Stimulated activated CD4-positive, alpha-beta T cell treated with anti-CD3 and anti-CD28 coated beads, Interleukin-4, amount 100 ng/mL, for 48 hours (primary cell): ENCODE measurements at regions not wholly inside any gene's neighbourhood (a gene's known extent, or its start where the extent isn't known, plus 50 kb on each side); places are given as distances from the start of the nearest gene placed in this dataset.
"Not testable (repeated sequence)": the region's sequence is repeated elsewhere in the genome, so short reads cannot be mapped to it uniquely, and the experiment has no call there.

ENCODE experiments used
- DNase-seq, 2 donors: peaks; one replicate each; pipeline ENCODE4 v3.0.0-alpha.2; 2020; ENCODE audit warnings: low read depth in 2 of 2

DNA sequence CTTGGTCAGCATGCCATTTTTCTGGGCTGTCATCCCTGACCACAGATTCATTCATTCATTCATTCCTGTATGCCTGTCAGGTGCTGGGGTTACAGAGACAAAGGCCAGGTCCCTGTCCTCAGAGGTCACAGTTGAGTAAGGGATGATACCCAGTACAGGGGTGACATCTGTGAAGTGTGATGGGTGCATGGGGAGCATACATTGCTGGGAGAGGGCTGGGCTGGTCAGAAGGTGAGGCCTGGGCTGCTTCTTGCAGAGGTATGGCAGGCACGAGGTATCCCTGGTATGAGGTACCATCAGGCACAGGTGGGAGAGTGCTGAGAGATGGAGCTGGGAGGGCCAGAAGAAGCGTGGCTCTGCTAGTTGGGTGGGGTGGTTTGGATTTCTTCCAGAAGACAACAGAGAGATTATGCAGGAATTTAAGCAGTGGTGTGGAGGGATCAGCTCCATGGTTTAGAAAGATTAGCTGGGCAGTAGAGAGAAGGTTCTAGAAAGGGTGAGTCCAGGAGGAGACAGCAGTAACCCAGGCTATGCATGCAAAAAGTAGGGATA lies 181.9 kb upstream of the HAAO start:
- DNase-seq = no peak

DNA sequence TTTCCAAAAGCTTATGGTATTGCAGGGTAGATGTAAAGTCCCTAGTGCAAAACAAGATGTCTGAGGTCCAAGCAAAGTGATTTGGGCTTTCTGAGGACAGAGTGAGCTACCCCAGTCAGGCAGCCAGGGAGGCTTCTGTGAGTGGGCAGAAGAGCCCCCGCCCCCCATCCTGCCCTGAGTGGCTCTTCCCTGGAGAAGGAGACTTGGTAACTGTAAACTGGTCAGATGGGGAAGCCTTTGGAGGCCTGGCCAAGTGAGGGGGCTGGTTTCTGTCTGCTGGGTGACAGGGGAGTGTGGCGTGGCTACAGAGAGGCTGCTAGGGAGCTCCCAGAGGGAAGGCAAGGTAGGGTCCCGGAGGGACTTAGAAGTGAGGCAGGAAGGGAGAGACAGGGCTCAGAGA lies 181.3 kb upstream of the HAAO start:
- DNase-seq = no peak

DNA sequence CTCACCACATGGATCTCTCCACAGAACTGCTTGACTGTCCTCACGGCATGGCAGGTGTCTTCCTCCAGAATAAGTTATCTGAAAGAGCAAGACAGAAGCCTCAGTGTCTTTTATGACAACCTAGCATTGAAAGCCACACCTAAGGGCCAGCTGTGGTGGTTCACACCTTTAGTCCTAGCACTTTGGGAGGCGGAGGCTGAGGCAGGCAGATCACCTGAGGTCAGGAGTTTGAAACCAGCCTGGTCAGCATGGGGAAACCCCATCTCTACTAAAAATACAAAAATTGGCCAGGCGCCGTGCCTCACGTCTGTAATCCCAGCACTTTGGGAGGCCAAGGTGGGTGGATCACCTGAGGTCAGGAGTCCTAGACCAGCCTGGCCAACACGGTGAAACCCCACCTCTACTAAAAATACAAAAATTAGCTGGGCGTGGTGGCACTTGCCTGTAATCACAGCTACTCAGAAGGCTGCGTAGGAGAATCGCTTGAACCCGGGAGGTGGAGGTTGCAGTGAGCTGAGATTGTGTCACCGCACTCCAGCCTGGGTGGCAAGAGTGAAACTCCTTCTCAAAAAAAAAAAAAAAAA lies 180.6 kb upstream of the HAAO start:
- DNase-seq = not testable (repeated sequence)

DNA sequence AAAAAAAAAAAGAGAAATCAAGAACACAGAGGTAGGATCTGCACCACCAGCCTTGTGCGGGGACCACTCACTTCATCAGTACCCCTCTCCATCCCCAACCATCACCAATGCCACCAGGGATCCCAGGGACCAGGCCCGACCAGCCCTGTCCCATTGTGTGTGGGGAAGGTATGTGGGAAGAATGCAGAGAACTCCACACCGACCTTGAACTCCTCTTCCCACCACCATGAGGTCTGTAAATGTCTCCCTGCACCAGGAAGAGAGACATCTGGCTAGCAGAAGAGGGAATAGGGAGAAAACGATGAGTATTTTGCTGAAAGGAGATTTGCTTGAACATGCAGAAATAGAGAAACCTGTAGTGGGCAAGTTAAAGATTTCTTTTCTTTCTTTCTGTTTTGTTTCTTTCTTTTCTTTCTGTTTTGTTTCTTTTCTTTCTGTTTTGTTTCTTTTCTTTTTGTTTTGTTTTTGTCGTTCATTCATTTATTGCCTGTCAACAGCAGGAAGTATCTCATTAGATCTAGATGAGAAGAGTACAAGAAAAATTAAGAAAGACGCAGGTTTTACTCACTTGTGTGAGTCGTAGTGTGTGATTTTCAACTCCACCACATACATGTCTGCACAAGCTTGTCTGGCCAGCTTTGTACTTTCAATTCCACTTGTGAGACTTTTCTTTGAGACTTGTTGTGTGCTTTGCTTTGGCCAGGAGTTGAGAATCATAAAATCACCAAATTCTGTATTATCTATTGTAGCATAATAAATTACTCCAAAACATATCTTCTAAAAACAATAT lies 179.8 kb upstream of the HAAO start:
- DNase-seq = no peak

DNA sequence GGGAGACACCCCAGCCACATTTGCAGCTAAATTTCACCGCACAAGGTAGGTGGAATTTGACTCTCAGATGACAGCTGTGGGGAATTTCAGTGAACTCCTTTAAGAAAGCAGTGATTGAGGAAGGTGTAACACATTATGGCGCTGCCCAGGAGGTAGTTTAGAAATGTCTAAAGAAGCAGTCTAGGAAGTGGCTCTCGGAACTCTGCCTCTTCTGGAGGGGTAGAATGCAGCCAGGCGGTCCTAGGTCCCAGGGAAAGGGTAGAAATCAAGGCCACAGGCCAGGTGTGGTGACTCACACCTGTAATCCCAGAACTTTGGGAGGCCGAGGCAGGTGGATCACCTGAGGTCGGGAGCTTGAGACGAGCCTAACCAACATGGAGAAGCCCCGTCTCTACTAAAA lies 179.0 kb upstream of the HAAO start:
- no peak for DNase-seq

DNA sequence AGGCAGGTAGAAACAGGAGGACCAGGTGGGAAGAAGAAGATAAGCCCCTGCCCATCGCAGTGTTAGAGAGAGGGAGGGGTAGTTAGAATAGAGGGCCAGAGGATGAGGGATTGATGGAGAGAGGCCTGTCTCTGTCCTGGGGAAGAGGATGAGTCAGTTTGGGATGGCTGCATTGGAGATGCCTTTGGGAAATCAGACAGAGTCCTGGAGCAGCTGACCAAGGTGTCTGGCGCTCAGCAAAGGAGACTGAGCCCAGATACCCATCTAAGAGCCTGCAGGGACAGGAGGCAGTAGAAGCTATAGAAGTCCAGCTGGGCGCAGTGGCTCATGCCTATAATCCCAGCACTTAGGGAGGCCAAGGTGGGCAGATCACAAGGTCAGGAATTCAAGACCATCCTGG lies 177.8 kb upstream of the HAAO start:
- no peak for DNase-seq

DNA sequence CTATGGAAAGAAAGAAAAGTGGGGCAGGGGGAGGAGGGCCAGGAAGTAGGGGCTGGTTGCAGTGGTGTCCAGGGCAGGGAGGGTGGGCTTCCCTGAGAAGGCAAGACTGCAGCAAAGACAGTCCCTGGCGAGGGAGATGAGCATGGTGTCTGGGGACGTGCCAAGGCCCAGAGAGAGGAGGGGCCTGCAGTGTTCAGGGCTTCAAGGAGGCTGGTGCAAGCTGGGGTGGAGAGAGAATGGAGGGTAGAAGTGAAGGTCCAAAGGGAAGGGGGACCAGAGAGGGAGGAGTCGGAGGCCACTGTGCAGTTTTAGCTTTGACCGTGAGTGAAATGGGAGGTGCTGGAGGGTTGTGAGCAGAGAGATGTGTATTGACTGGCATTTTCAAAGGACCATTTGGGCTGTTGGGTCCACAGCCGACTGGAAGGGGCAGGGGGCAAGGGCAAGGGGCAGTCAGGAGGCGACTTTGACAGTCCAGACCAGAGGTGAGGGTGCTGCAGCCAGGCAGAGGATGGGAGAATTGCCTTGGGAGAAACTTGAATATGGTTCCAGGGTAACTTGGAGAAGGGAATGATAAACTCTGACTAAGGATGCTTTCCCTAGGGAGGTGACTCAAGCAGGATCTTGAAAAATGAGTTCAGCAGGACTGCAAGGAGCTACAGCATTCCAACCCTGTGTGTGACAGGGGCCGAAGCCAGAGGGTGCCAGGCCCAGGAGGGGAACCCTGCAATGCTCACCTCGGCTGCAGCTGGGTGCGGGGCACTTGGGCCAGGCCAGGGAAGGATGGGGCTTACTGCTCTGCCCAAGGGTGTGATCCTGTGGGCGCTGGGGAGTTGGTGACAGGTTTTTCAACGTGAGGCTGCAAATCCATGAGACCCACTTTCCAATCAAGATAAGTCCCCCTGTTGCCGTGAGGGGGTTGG lies 177.1 kb upstream of the HAAO start:
- DNase-seq = no peak

DNA sequence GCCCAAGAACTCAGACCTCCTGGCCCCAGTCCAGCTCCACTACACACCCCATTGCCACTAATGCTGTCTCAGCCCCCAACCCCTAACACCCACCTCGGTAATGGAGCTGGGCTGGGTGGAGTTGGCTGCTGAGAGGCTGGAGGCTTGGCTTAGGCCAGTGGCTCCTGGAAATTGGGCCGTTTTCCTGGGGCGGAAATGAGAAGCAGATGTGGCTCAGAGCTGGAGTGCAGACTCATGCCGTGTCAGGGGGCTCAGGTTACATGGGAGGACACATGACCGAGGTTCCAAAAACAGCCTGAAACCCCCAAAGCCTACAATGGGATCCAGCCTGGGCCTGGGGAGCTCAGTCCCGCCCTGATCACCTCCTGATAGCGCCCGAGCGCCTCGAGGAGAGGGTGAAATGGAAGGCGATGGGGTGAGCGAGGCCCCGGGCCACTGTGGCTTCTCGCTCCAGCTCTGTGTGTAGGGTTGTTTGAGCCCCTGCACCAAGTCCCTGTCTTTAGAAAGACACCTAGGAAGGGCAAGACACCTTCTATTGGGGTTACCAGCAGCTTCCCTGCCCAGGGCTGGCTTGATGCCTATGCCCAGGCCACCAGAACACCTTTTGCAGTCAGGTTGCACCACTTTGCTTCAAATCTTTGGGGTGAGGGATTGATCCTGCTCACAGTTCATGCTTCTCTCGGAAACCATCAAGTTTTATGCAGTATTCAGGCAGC lies 175.7 kb upstream of the HAAO start:
- DNase-seq = no peak

DNA sequence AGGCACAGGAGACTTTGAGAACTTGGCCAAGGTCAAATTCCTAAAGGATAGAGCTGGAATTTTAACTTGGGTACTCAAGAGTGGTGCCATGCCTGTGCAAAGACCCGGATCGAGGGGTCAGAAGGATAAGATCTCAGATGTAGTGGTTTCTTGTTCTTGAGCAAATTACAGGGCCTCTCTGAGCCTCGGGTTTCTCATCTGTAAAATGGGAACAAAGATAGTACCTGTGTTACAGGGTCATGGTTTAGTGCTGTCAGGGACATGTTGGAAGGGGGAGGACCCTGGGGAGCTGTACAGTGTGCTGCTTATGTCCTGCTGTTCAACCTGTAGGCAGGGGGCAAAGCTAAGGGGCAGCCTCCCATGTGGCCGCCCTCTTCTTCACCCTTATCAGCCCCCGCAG lies 173.5 kb upstream of the HAAO start:
- no peak for DNase-seq

DNA sequence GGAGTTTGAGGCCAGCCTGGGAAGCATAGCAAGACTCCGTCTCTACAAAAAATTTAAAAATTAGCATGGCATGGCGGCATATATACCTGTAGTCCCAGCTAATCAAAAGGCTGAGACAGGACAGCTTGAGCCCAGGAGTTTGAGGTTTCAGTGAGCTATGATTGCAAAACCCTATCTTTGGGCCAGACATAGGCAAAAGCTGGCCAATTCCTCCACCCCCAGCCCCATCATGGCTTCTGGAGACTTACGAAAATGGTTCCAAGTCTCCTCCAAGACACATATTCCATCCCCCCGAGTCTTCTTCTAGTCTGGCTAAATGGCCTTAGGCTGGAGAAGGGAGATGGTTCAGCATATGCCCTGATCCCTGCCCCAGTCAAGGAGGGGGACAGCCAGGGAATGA lies 172.8 kb upstream of the HAAO start:
- no peak for DNase-seq

DNA sequence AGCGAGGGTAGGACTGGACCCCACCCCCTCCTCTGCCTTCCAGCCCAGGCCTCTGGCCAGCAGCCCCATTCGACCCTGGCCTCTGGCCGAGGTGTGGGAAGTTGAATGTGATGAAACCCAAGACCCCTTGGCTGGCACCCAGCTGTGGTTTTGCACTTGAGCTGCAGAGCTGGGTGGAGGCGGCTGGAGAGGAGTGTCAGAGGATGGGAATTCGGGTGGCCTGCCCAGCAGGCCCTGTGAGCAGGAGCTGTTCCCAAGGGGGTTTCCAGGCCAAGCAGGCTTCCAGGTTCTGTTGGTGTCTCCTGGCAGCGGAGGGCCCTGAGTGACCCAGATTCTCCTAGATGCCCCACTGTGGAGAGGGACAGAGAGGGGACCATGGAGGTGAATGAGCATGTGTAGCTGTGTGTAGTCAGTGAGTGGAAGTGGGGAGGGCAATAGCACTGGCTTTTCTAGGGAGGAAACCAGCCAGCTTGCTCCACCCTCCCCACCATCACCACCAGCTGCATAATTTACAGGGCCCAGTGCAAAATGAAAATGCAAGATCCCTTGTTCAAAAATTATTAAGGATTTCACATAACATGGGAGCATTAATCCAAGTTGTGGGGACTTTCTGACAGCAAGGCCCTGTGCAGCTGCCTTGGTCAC lies 172.2 kb upstream of the HAAO start:
- no peak for DNase-seq

DNA sequence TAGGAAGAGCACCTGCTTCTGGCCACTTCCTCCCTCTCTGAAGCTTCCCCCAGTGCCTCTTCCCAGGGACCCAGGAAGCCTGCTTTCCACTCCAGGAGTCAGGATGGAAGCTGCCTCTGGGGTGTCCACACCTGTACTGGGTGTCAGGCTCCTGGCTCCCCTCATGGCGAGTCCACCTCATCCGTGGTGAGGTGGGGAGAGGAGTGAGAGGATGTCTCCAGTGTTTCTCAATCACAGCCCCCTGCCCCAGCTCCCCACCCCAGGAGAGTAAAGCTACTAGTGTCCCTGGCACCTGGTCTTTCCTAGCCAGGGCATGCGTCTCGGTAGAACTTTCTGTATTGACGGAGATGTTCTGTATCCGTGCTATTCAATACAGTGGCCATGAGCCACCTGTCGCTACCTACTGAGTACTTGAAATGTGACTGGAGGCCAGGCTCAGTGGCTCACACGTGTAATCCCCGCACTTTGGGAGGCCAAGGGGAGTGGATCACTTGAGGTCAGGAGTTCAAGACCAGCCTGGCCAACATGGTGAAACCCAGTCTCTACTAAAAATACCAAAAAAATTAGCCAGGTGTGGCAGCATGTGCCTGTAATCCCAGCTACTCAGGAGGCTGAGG lies 171.2 kb upstream of the HAAO start:
- DNase-seq = no peak

DNA sequence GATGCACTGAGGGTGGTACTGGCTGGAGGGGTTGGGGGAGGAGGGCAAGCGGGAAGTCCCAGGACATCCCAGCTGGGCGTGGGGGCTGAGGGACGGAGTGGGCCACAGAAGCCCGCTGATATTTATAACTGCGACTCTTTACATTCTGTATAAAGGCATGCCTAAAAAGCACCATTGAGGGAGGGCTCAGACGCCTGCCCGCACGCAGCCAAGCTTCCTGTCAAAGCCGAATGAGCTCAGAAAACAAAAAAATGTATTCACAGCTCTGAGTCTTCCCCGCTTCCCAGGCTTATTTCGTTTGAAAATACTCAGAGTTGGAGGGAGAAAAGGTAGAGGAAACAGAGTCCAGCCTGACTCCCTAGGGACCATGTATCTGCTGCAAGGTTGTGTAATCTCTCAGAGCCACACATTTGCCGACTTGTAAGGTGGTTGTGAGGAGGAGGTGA lies 170.1 kb upstream of the HAAO start:
- DNase-seq = no peak

DNA sequence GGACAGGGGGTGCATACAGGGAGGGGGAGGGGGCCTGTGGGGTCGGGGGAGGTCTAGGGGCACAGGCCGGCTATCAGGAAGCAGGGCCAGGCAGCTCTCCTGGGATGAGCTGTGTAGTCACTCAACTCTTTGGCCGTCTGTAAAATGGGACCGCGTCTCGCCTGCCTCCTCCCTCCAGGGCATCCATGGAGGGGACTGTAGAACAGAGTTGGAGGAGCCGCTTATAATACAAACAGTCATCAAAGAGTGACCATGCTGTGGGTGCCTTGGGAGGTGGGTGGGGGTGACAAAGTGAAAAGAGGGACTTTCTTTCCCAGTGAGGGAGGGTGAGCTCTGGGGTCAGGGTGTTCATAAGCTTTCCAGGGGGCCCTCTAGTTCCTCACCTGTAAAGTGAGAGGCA lies 169.6 kb upstream of the HAAO start:
- no peak for DNase-seq

DNA sequence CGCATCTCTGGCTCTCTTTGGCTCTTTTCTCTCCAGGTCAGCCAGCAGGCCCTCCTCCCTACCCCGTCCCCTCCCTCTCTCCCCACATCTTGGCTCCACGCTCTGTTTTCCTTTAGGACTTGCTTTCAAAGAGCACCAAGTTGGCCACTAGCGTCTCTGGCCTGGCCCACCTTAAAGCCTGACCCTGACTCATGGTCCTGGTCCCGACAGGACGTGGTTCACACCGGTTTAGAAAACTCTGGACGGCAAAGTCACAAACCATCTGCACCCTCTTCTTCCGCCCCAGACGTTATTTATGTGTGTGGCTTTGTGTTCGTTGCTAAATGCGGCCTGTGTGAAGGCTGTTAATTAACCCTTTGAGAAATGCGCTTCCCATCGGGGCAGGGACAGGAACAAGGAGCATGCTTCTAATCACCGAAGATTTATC lies 169.0 kb upstream of the HAAO start:
- no peak for DNase-seq

DNA sequence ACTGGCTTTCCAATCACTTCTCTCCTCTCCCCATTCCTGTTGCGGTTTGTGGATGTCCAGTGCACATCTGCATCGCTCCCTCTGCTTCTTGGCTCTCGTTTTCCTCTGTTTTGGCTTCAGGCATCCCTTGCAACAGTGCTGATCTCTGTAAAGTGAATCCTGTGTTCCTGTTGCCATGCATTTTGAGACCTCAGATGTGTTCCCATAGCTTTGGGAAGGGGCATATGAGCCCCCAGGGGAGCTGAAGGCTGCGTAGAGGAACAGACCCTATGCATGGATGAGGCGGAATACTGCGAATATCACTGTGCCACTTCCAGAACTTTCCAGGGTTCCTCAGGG lies 168.4 kb upstream of the HAAO start:
- DNase-seq = no peak

DNA sequence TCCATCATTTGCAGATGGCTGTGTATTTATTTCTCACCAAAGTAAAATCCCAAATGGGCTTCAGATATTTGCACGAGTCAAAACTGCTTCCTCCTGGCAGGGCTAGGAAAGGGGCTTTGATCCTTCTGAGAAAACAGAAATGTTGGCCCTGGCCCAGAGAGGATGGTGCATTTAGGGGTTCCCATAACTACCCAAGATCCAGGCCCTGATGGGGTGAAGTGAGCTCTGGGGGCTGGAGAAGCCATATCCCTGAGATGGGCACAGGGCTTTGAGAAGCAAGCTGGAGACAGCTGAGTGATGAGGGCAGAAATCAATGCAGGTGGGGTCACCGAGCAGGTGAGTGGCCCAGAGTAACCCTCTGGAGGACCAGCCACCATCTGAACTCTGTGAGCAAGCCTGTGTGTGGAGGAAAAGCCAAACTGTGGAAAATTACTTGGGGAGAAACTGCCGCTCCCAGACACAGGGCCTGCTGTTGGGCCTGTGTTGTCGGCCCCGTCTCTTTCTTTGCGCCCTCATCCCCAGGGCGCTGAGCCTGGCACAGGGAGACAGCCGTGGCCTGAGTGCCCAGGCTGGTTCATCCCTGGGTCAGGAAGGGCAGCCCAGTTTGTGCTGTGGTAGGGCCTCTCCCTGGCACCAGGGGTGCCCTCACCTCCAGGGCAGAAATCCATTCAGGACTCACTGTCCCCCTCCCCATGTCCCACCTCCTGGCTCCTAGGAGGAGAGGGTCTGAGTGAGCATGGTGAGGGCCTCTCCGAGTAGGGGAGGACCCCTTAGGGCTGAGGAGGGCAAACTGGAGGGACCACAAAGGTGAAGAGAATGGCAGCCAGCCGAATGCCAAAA lies 167.8 kb upstream of the HAAO start:
- no peak for DNase-seq

DNA sequence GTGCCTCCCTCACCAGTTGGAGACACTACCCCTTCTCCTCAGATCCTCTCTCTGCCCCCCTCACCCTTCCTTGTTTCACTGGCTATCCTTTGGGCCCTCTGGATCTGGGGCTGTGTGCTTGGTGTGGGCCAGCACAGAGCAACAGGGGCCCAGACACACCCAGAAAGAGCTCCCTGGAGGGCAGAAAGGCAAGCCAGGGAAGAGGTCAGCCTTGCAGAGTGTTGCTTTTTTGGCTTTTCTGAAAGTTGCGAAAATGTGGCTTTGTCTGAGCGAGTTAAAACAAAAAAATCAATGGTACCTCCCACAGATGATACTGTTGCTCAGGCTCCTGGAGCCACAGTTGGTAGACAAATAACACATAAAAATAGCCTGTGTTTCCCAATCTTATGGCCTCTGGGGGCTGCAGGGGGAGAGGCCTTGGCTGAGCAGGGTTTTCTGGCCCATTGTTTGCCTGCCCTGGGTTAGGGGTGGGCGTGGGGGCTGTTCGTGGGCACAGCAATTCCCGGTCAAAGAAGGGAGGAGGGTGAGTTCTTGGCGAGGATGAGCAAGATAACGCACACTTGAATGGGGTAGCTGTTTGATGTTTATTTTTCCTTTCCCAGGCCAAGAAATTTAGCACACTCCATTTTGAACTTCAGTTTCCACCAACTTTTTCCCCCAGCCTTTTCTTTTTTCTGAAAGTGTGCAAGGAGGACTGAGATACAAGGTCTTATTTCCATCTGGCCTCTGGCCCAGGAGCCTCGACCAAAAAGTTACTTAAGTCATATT lies 167.0 kb upstream of the HAAO start:
- no peak for DNase-seq

DNA sequence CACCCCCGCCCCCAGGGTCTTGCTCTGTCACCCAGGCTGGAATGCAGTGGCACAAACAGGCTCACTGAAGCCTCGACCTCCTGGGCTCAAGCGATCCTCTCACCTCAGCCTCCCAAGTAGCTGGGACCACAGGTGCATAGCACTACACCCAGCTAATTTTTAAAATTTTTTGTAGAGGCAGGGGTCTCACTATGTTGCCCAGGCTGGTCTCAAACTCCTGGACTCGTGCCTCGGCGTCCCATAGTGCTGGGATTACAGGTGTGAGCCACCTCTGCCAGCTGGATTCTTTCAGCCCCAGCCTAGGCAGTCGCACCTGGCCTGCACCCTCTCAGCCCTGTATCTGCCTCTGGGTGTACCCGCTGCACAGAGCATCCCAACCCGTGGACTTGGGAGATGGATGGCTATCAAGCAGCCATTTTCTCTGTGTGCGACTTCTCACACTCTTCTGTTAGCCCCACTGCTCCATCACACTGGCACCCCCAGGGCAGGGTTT lies 166.4 kb upstream of the HAAO start:
- no peak for DNase-seq
